ENCODE measurements at regions not wholly inside any gene's neighbourhood (a gene's known extent, or its start where the extent isn't known, plus 50 kb on each side); places are given as distances from the start of the nearest gene placed in this dataset.

DNA sequence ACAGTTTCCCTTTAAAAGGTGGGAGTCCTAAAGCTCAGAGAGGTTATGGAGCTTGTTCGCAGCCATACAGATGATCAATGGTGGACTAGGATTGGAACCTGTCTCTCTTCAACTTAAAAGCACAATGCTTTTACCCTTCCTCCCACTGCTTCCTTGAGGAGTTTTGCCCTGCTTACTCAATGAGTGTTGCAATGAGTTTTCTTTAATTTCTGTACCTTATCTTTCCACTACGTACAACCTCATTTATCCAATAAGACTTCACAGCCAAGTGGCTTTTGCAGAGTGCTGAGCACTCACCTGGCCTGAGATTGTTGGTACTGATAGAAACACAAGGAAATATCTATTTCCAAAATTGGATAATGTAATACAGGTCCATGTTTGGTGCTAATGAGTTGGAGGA lies 64.7 kb upstream of the ANKRD55 start:
- TF ChIP-seq, protein P1, sequence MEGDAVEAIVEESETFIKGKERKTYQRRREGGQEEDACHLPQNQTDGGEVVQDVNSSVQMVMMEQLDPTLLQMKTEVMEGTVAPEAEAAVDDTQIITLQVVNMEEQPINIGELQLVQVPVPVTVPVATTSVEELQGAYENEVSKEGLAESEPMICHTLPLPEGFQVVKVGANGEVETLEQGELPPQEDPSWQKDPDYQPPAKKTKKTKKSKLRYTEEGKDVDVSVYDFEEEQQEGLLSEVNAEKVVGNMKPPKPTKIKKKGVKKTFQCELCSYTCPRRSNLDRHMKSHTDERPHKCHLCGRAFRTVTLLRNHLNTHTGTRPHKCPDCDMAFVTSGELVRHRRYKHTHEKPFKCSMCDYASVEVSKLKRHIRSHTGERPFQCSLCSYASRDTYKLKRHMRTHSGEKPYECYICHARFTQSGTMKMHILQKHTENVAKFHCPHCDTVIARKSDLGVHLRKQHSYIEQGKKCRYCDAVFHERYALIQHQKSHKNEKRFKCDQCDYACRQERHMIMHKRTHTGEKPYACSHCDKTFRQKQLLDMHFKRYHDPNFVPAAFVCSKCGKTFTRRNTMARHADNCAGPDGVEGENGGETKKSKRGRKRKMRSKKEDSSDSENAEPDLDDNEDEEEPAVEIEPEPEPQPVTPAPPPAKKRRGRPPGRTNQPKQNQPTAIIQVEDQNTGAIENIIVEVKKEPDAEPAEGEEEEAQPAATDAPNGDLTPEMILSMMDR (IDR thresholded peaks at IDR 0.05): no peak
- TF ChIP-seq POLR2A (IDR thresholded peaks at IDR 0.05): no peak

Measured in suprapubic skin (tissue), 3 donors.